ENCODE measurements at regions not wholly inside any gene's neighbourhood (a gene's known extent, or its start where the extent isn't known, plus 50 kb on each side); places are given as distances from the start of the nearest gene placed in this dataset.

DNA sequence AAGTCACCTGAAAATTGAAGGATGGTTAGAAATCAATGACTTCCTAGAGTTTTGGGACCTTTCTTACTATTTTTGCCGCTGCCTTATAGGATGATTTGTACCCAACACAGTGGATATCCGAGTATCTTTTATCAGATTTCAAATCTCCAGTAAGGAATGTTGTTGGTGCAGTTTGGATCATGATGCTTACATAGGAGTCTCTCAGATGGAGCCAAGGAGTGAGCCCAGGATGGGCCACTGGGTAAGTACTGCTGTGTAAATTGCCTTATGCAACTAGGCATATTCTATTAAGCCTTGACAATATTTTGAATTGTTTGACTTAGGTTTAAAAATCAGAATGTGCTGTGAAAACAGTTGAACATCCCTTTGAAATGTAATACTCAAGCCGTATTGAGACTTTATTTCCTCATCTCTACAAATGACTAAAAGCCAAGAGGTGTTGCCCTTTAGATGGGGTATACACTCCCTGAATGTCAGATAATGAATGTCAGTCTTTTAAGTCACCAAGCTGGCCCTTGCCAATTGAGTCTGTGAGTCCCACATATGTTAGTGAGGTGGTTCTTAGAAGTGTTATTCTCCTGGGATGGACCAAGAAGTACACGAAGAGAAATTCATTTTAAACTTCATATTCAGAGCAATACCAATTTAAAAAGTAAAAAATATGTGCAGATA is 271.8 kb upstream of the CTNND2 start:
- no peaks in the 10 kb centered on the region for H3K4me1 ChIP-seq
- intact Hi-C loops (cut with DNase I): no loop called here
- ATAC-seq (no peak), DNase-seq (no peak)
- H3K9me3 ChIP-seq: no peaks in the 10 kb centered on the region
- 36 to 62% methylated on average over 4 of the region's 4 CpGs for WGBS, 2 donors
- no peaks in the 10 kb centered on the region for H3K27me3 ChIP-seq
- no peak overlapping the region for H3K4me3 ChIP-seq
- H3K36me3 ChIP-seq (replicated peaks in 1 of 2; ENCODE audit: insufficient read depth in 1 of 2, low read depth in 2 of 2): no peaks in the 10 kb centered on the region
- no peak for TF ChIP-seq POLR2A (IDR thresholded peaks at IDR 0.05)
- TF ChIP-seq, protein P1, sequence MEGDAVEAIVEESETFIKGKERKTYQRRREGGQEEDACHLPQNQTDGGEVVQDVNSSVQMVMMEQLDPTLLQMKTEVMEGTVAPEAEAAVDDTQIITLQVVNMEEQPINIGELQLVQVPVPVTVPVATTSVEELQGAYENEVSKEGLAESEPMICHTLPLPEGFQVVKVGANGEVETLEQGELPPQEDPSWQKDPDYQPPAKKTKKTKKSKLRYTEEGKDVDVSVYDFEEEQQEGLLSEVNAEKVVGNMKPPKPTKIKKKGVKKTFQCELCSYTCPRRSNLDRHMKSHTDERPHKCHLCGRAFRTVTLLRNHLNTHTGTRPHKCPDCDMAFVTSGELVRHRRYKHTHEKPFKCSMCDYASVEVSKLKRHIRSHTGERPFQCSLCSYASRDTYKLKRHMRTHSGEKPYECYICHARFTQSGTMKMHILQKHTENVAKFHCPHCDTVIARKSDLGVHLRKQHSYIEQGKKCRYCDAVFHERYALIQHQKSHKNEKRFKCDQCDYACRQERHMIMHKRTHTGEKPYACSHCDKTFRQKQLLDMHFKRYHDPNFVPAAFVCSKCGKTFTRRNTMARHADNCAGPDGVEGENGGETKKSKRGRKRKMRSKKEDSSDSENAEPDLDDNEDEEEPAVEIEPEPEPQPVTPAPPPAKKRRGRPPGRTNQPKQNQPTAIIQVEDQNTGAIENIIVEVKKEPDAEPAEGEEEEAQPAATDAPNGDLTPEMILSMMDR (IDR thresholded peaks at IDR 0.05): no peak
- no peak overlapping the region for H3K27ac ChIP-seq

DNA sequence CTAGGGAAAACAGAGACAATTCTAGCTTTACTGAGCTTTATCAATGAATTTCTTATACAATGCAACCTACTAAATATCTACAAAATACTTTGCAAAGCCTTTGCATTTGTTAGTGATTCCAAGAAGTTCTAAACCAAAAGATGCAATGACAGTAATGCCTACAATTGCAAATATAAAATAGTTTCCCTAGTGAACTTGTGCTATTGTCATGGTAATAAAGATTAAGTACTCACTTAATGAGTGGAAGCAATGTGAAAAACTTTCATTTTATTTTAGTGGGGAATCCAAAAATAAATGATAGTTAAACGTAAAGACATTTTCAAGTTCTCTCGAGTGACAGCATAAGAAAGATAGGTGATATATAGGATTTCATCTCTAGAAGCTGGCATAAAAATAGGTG is 270.5 kb upstream of the CTNND2 start:
- no peak overlapping the region for H3K27ac ChIP-seq
- ATAC-seq (no peak), DNase-seq (no peak)
- H3K4me3 ChIP-seq: no peak overlapping the region
- TF ChIP-seq, protein P1 (IDR thresholded peaks at IDR 0.05): no peak
- no peak for TF ChIP-seq POLR2A (IDR thresholded peaks at IDR 0.05)
- no peaks in the 10 kb centered on the region for H3K27me3 ChIP-seq
- no peaks in the 10 kb centered on the region for H3K4me1 ChIP-seq
- no peaks in the 10 kb centered on the region for H3K36me3 ChIP-seq (replicated peaks in 1 of 2; ENCODE audit: insufficient read depth in 1 of 2, low read depth in 2 of 2)
- WGBS, 2 donors: 42 to 47% methylated on average over 2 of the region's 2 CpGs
- H3K9me3 ChIP-seq: no peaks in the 10 kb centered on the region
- intact Hi-C loops (cut with DNase I): no loop called here

DNA sequence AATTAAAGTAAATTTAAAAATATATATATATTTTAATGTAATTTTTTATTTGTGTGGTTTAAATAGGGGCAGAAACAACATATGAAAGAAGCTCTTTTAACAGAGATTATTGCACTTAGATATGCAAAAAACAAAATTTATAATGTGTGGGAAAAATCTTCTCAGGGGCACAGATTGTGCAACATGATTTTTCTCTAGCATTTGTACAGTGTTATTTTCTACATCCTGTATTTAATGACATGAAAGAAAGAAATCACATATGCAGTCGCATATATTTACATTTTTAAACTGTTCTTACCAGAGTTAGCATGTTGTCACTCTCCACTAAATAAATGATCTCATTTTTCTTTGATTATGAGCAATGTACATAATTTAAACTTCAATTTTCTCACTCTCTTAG is 265.3 kb upstream of the CTNND2 start:
- WGBS, 2 donors: 31 to 57% methylated on average over 1 of the region's 1 CpG
- ATAC-seq: no peak
- no peaks in the 10 kb centered on the region for H3K27me3 ChIP-seq

DNA sequence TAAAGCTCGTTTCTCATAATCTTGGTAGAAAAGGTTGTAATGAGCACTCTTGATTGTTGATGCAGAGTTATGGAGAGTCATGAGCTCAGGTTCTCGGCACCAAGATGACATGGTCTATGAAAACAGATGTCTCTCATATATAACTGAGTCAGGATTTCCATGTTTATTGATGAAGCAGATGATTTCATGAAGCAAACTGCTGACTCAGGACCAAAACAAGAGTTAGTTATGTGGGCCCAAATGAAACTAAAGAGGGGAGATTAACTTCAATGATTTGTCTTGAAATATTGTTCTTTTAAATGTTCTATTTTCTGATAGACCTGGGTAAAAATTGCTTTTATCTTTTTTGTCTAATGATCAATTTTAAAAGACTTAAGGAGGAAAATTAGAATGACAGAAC is 258.6 kb upstream of the CTNND2 start:
- no peak overlapping the region for H3K4me3 ChIP-seq
- H3K27ac ChIP-seq: no peak overlapping the region
- no peak for DNase-seq
- H3K9me3 ChIP-seq: no peaks in the 10 kb centered on the region
- H3K36me3 ChIP-seq (replicated peaks in 1 of 2; ENCODE audit: insufficient read depth in 1 of 2, low read depth in 2 of 2): no peaks in the 10 kb centered on the region
- ATAC-seq: no peak
- no peaks in the 10 kb centered on the region for H3K4me1 ChIP-seq
- no peaks in the 10 kb centered on the region for H3K27me3 ChIP-seq
- intact Hi-C loops (cut with DNase I): no loop called here
- TF ChIP-seq POLR2A (IDR thresholded peaks at IDR 0.05): no peak
- TF ChIP-seq, protein P1 (IDR thresholded peaks at IDR 0.05): no peak
- WGBS, 2 donors: 62 to 63% methylated on average over 2 of the region's 2 CpGs

More for the DNA sequence above, 265.3 kb upstream of the CTNND2 start:
- H3K9me3 ChIP-seq: no peaks in the 10 kb centered on the region
- no peak overlapping the region for H3K4me3 ChIP-seq
- TF ChIP-seq, protein P1 (IDR thresholded peaks at IDR 0.05): no peak
- no peaks in the 10 kb centered on the region for H3K4me1 ChIP-seq
- no peak for DNase-seq
- no peaks in the 10 kb centered on the region for H3K36me3 ChIP-seq (replicated peaks in 1 of 2; ENCODE audit: insufficient read depth in 1 of 2, low read depth in 2 of 2)
- intact Hi-C loops (cut with DNase I): no loop called here
- no peak overlapping the region for H3K27ac ChIP-seq

DNA sequence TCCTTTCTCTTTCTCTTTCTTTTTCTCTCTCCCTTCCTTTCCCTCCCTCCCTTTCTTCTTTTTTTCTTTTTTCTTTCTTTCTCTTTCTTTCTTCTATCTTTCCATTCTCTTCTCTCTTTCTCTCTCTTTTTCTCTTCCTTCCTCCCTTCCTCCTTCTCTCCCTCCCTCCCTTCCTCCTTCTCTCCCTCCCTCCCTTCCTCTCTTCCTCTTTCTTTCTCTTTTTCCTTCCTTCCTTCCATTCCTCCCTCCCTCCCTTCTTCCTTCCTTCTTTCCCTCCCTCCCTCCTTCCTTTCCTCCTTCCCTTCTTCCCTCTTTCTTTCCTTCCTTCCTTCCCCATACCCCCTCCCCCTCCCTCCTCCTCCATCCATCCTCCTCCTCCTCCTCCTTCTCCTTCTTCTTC is 243.3 kb upstream of the CTNND2 start:
- intact Hi-C loops (cut with DNase I): no loop called here

More for the DNA sequence above, 243.3 kb upstream of the CTNND2 start:
- DNase-seq: no peak
- Histone ChIP-seq H3K9me3 (no peaks in the 10 kb centered on the region), H3K27ac (no peak overlapping the region), H3K27me3 (no peaks in the 10 kb centered on the region), H3K4me1 (no peaks in the 10 kb centered on the region), H3K4me3 (no peak overlapping the region), H3K36me3 (replicated peaks in 1 of 2; ENCODE audit: insufficient read depth in 1 of 2, low read depth in 2 of 2) (no peaks in the 10 kb centered on the region)
- no peak for ATAC-seq
- TF ChIP-seq POLR2A (IDR thresholded peaks at IDR 0.05): no peak
- TF ChIP-seq, protein P1 (IDR thresholded peaks at IDR 0.05): no peak

Measured in body of pancreas (tissue), 4 donors.